Activated B cell treated with CpG ODN at 0.5 μM for 24 hours (primary cell): ENCODE measurements at regions not wholly inside any gene's neighbourhood (a gene's known extent, or its start where the extent isn't known, plus 50 kb on each side); places are given as distances from the start of the nearest gene placed in this dataset.

Source experiments
- ATAC-seq: fragments of 200-7000 bp; cut with Tn5 transposase; one replicate; pipeline ENCODE4 v1.10.0; 2021; ENCODE audit warnings: low read depth, mild to moderate bottlenecking, moderate library complexity
- CTCF ChIA-PET: fragments of 350-600 bp; sonication (Branson Sonifier 250); formaldehyde crosslinking; loops from one replicate; lab custom pipeline; 2021; ENCODE audit warnings: antibody characterized with exemption; lab: Charles Lee
- POLR2A ChIA-PET: fragments of 350-600 bp; sonication (Branson Sonifier 250); formaldehyde crosslinking; loops from one replicate; lab custom pipeline; 2021; ENCODE audit warnings: antibody characterized with exemption; lab: Charles Lee
- DNase-seq: peaks from one replicate; pipeline ENCODE4 v3.0.0; 2022
- H3K27ac Mint-ChIP-seq: one replicate; pipeline ENCODE4 v1.8.0; 2020; ENCODE audit warnings: mixed read lengths
- H3K27me3 Mint-ChIP-seq: one replicate; pipeline ENCODE4 v1.8.0; 2021; ENCODE audit warnings: mixed read lengths
- H3K36me3 Mint-ChIP-seq: one replicate; pipeline ENCODE4 v1.8.0; 2021; ENCODE audit warnings: low read depth, mixed read lengths
- H3K4me1 Mint-ChIP-seq: one replicate; pipeline ENCODE4 v1.8.0; 2021; ENCODE audit warnings: mixed read lengths
- H3K4me3 Mint-ChIP-seq: one replicate; pipeline ENCODE4 v1.8.0; 2020; ENCODE audit warnings: mild to moderate bottlenecking, mixed read lengths
- H3K9me3 Mint-ChIP-seq: one replicate; pipeline ENCODE4 v1.8.0; 2020; ENCODE audit warnings: mixed read lengths
- CTCF ChIP-seq: fragments of 200-600 bp; IDR thresholded peaks from one replicate; pipeline ENCODE4 v1.8.0; 2022; ENCODE audit warnings: antibody characterized with exemption, mild to moderate bottlenecking
- intact Hi-C: fragments of 100-400 bp; cut with micrococcal nuclease; formaldehyde crosslinking; loops from one replicate; pipeline ENCODE4 v1.15.1; 2024

GRCh38 chr2:88868861-88869260 is 177.4 kb downstream of the RPIA start:
- no peaks in the 10 kb centered on the region for H3K27me3 Mint-ChIP-seq
- TF ChIP-seq CTCF = no peak
- CTCF ChIA-PET = interaction anchor here (1.0 to 3.3 kb wide), 2 partner anchors 12 to 36 kb away, joined by 4 to 18 read pairs; no protein-coding TSS in a partner anchor
- POLR2A ChIA-PET = interaction anchor here (1.0 to 1.4 kb wide), 4 partner anchors 8 to 37 kb away, joined by 3 to 5 read pairs (median 4); no protein-coding TSS in a partner anchor
- H3K27ac Mint-ChIP-seq = peak overlapping the region; percentile 70
- intact Hi-C loops = no loop called here
- peak overlapping the region; percentile 58 for H3K4me3 Mint-ChIP-seq
- DNase-seq (no peak), ATAC-seq (no peak)
- H3K36me3 Mint-ChIP-seq = peaks cover 21% of the 10 kb centered on the region
- peaks cover 48% of the 10 kb centered on the region for H3K4me1 Mint-ChIP-seq
- H3K9me3 Mint-ChIP-seq = no peaks in the 10 kb centered on the region

DNA sequence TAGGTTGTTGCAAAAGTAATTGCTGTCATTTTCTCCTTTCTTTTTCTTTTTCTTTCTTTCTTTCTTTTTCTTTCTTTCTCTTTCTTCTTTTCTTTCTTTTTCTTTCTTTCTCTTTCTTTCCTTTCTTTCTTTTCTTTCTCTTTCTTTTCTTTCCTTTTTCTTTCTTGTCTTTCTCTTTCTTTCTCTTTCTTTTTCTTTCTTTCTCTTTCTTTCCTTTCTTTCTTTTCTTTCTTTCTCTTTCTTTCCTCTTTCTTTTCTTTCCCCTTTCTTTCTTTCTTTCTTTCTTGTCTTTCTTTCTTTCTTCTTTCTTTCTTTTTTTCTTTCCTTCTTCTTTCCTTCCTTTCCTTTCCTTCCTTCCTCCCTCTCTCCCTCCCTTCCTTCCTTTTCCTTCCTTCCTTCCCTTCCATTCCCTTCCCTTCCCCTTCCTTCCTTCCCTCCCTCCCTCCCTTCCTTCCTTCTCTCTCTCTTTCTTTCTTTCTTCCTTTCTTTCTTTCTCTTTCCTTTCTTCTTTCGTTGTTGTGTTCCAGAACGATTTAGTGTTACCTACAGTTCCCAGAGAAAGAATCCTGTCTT is 178.9 kb downstream of the RPIA start:
- Mint-ChIP-seq H3K27ac (peak overlapping the region; percentile 78), H3K27me3 (no peaks in the 10 kb centered on the region), H3K4me1 (peaks cover 45% of the 10 kb centered on the region), H3K9me3 (no peaks in the 10 kb centered on the region), H3K36me3 (peaks cover 8% of the 10 kb centered on the region), H3K4me3 (no peak overlapping the region)
- no peak for TF ChIP-seq CTCF
- POLR2A ChIA-PET = interaction anchor here (0.6 to 1.7 kb wide), 7 partner anchors 8 to 330 kb away, joined by 3 to 19 read pairs (median 5); no protein-coding TSS in a partner anchor
- DNase-seq (no peak), ATAC-seq (no peak)
- intact Hi-C loops = no loop called here
- CTCF ChIA-PET = interaction anchor here (0.8 to 3.3 kb wide), 3 partner anchors 10 to 38 kb away, joined by 3 to 18 read pairs (median 3); no protein-coding TSS in a partner anchor

- DNase-seq (no peak), ATAC-seq (no peak)
- intact Hi-C loops = no loop called here
- ChIA-PET POLR2A (interaction anchor here (0.8 to 1.7 kb wide), 4 partner anchors 9 to 329 kb away, joined by 5 to 19 read pairs (median 9); no protein-coding TSS in a partner anchor), CTCF (interaction anchor here (0.8 to 3.3 kb wide), 6 partner anchors 9 to 131 kb away, joined by 3 to 18 read pairs (median 3); no protein-coding TSS in a partner anchor)
- H3K27me3 Mint-ChIP-seq = no peaks in the 10 kb centered on the region
- TF ChIP-seq CTCF = no peak
- peak overlapping the region; percentile 78 for H3K27ac Mint-ChIP-seq
- peaks cover 5% of the 10 kb centered on the region for H3K36me3 Mint-ChIP-seq
- no peak overlapping the region for H3K4me3 Mint-ChIP-seq
- peaks cover 41% of the 10 kb centered on the region for H3K4me1 Mint-ChIP-seq
- no peaks in the 10 kb centered on the region for H3K9me3 Mint-ChIP-seq
These were observed 179.9 kb downstream of the RPIA start for GRCh38 chr2:88871336-88871735.

- ChIA-PET CTCF (interaction anchor here (0.6 to 3.5 kb wide), 3 partner anchors 10 to 41 kb away, joined by 3 to 24 read pairs (median 3); no protein-coding TSS in a partner anchor), POLR2A (interaction anchor here (1.2 kb wide), 1 partner anchor 42 kb away, joined by 7 read pairs; no protein-coding TSS in a partner anchor)
- intact Hi-C loops = loop anchor here (1.0 kb wide), 2 partner anchors 46 to 77 kb away; no protein-coding TSS in a partner anchor
- ATAC-seq = no peak
- no peaks in the 10 kb centered on the region for H3K36me3 Mint-ChIP-seq
- H3K4me3 Mint-ChIP-seq = no peak overlapping the region
- TF ChIP-seq CTCF = no peak
- no peaks in the 10 kb centered on the region for H3K27me3 Mint-ChIP-seq
- H3K4me1 Mint-ChIP-seq = peaks cover 41% of the 10 kb centered on the region
- no peaks in the 10 kb centered on the region for H3K9me3 Mint-ChIP-seq
- no peak for DNase-seq
- no peak overlapping the region for H3K27ac Mint-ChIP-seq
These were observed 182.1 kb downstream of the RPIA start for GRCh38 chr2:88873620-88874019.

- no peaks in the 10 kb centered on the region for H3K36me3 Mint-ChIP-seq
- ATAC-seq = peak; percentile 75
- H3K4me3 Mint-ChIP-seq = no peak overlapping the region
- H3K9me3 Mint-ChIP-seq = no peaks in the 10 kb centered on the region
- TF ChIP-seq CTCF = no peak
- intact Hi-C loops = loop anchor here (1.0 kb wide), 2 partner anchors 45 to 76 kb away; no protein-coding TSS in a partner anchor
- H3K27me3 Mint-ChIP-seq = no peaks in the 10 kb centered on the region
- H3K27ac Mint-ChIP-seq = no peak overlapping the region
- CTCF ChIA-PET = interaction anchor here (0.6 to 3.5 kb wide), 4 partner anchors 10 to 42 kb away, joined by 3 to 24 read pairs (median 3); no protein-coding TSS in a partner anchor
- POLR2A ChIA-PET = interaction anchor here (1.2 kb wide), 1 partner anchor 43 kb away, joined by 7 read pairs; no protein-coding TSS in a partner anchor
- no peak for DNase-seq
- peaks cover 41% of the 10 kb centered on the region for H3K4me1 Mint-ChIP-seq
These were observed 182.7 kb downstream of the RPIA start for GRCh38 chr2:88874063-88874657.
